A549 (cell line): ENCODE measurements at regions not wholly inside any gene's neighbourhood (a gene's known extent, or its start where the extent isn't known, plus 50 kb on each side); places are given as distances from the start of the nearest gene placed in this dataset.
A peak's percentile ranks its signal among the peaks of the same experiment; 100 is the strongest.

Experiments
- ATAC-seq, 2 experiments: fragments of 200-7000 bp in 1 of 2; fragments of >200 bp in 1 of 2; cut with Nextera tagmentation in 1 of 2; cut with Tn5 transposase in 1 of 2; 3 replicates each; pipeline versions ENCODE4 v1.8.0 to v1.9.1; 2018 to 2020; ENCODE audit warnings: mild to moderate bottlenecking in 1 of 2, moderate library complexity in 1 of 2
- CTCF ChIA-PET: fragments of 300-600 bp; sonication (Branson Sonifier 250); formaldehyde crosslinking; extraction: SDS; loops from one replicate; lab custom pipeline; 2021; ENCODE audit warnings: antibody characterized with exemption, inconsistent platforms; lab: Yijun Ruan, JAX
- POLR2A ChIA-PET: fragments of 350-600 bp; formaldehyde crosslinking; extraction: SDS; loops from one replicate; lab custom pipeline; 2021; ENCODE audit warnings: antibody characterized with exemption, inconsistent platforms; lab: Yijun Ruan, JAX
- DNase-seq, 2 experiments: peaks; one replicate each; pipeline versions ENCODE4 v3.0.0 to v3.0.0-alpha.2; 2011 to 2016; ENCODE audit warnings: low read depth in 1 of 2, low spot score in 1 of 2
- FAIRE-seq: peaks from 2 replicates; lab custom pipeline; 2011; peaks lifted over from hg19 to GRCh38; lab: Jason Lieb, UNC
- H3K27ac ChIP-seq, 2 experiments: fragments of >200 bp; sonication (Bioruptor Twin); formaldehyde crosslinking; 3 replicates each; pipeline ENCODE4 v1.5.1; 2016 to 2017
- H3K4me1 ChIP-seq: fragments of >200 bp; sonication (Bioruptor Twin); formaldehyde crosslinking; 3 replicates; pipeline ENCODE4 v1.6.1; 2016
- H3K4me2 ChIP-seq: fragments of >200 bp; sonication (Bioruptor Twin); formaldehyde crosslinking; 3 replicates; pipeline ENCODE4 v1.6.1; 2016
- H3K4me3 ChIP-seq: fragments of >200 bp; sonication (Bioruptor Twin); formaldehyde crosslinking; 3 replicates; pipeline ENCODE4 v1.5.1; 2016
- H3K9me3 ChIP-seq: fragments of >200 bp; sonication (Bioruptor Twin); formaldehyde crosslinking; 3 replicates; pipeline ENCODE4 v1.6.1; 2016
- CBX8 ChIP-seq: fragments of 200-600 bp; sonication (generic); IDR thresholded peaks from 2 replicates; pipeline ENCODE4 v1.6.1; 2016
- CEBPB ChIP-seq, 2 experiments: fragments of >200 bp in 1 of 2; sonication (Bioruptor Twin) in 1 of 2; formaldehyde crosslinking in 1 of 2; IDR thresholded peaks; 2 replicates each; pipeline ENCODE4 v1.6.1; 2012 to 2016
- CHD4 ChIP-seq: fragments of 200-600 bp; sonication (generic); IDR thresholded peaks from 2 replicates; pipeline ENCODE4 v1.6.1; 2016; ENCODE audit warnings: antibody characterized with exemption, mild to moderate bottlenecking, borderline replicate concordance
- E2F6 ChIP-seq: IDR thresholded peaks from 2 replicates; pipeline ENCODE4 v1.6.1; 2012; ENCODE audit warnings: low read depth, borderline replicate concordance
- EHF ChIP-seq: fragments of 250-450 bp; sonication (Bioruptor Pico); IDR thresholded peaks from 2 replicates; pipeline ENCODE4 v1.5.0; 2020; ENCODE audit warnings: mild to moderate bottlenecking
- EP300 ChIP-seq, 2 experiments: fragments of >200 bp; sonication (Bioruptor Twin); formaldehyde crosslinking; IDR thresholded peaks; 2 replicates in 1 of 2; 3 replicates in 1 of 2; pipeline ENCODE4 v1.6.1; 2016 to 2017
- FOSL2 ChIP-seq, 2 experiments: fragments of 450-650 bp in 1 of 2; fragments of >200 bp in 1 of 2; sonication (Bioruptor Twin) in 1 of 2; formaldehyde crosslinking; IDR thresholded peaks; 2 replicates each; pipeline versions ENCODE4 v1.5.0 to v1.6.1; 2016 to 2020; ENCODE audit warnings: mild to moderate bottlenecking in 1 of 2, moderate library complexity in 1 of 2
- GATA3 ChIP-seq: IDR thresholded peaks from 2 replicates; pipeline ENCODE4 v1.6.1; 2012; ENCODE audit warnings: borderline replicate concordance
- HEYL ChIP-seq: fragments of 250-450 bp; sonication (Bioruptor Pico); IDR thresholded peaks from 2 replicates; pipeline ENCODE4 v1.8.0; 2021; ENCODE audit warnings: mild to moderate bottlenecking, moderate library complexity
- HMGXB4 ChIP-seq: fragments of 250-450 bp; sonication (Bioruptor Pico); IDR thresholded peaks from 2 replicates; pipeline ENCODE4 v1.5.0; 2021; ENCODE audit warnings: mild to moderate bottlenecking, moderate library complexity, borderline replicate concordance
- HOXA7 ChIP-seq: fragments of 250-450 bp; sonication (Bioruptor Pico); IDR thresholded peaks from 2 replicates; pipeline ENCODE4 v1.5.0; 2020; ENCODE audit warnings: mild to moderate bottlenecking, moderate library complexity
- HOXB13 ChIP-seq: fragments of 250-450 bp; sonication (Bioruptor Pico); IDR thresholded peaks from 2 replicates; pipeline ENCODE4 v1.5.0; 2020; ENCODE audit warnings: low read depth, mild to moderate bottlenecking, moderate library complexity
- HOXB5 ChIP-seq: fragments of 250-450 bp; sonication (Bioruptor Pico); IDR thresholded peaks from 2 replicates; pipeline ENCODE4 v1.5.0; 2020; ENCODE audit warnings: mild to moderate bottlenecking, moderate library complexity
- JUN ChIP-seq, 2 experiments: fragments of >200 bp; sonication (Bioruptor Twin); formaldehyde crosslinking; IDR thresholded peaks; 2 replicates in 1 of 2; 3 replicates in 1 of 2; pipeline ENCODE4 v1.6.1; 2016 to 2017
- JUNB ChIP-seq: fragments of >200 bp; sonication (Bioruptor Twin); formaldehyde crosslinking; IDR thresholded peaks from 2 replicates; pipeline ENCODE4 v1.6.1; 2016
- KDM5A ChIP-seq: fragments of 200-600 bp; sonication (generic); IDR thresholded peaks from 2 replicates; pipeline ENCODE4 v1.6.1; 2016; ENCODE audit warnings: antibody characterized with exemption, mild to moderate bottlenecking
- MAX ChIP-seq: IDR thresholded peaks from 2 replicates; pipeline ENCODE4 v1.6.1; 2012
- NFE2L2 ChIP-seq: fragments of 150-350 bp; conservative IDR thresholded peaks from 2 replicates; pipeline ENCODE4 v1.6.1; 2014; ENCODE audit warnings: low read length
- PBX3 ChIP-seq: IDR thresholded peaks from 2 replicates; pipeline ENCODE4 v1.6.1; 2012
- POLR2AphosphoS2 ChIP-seq: conservative IDR thresholded peaks from 2 replicates; pipeline ENCODE4 v1.6.1; 2012; ENCODE audit warnings: low read length, improper control_type of control experiment, inconsistent platforms
- RCOR1 ChIP-seq: fragments of 150-350 bp; IDR thresholded peaks from 2 replicates; pipeline ENCODE4 v1.6.1; 2014; ENCODE audit warnings: antibody characterized with exemption, low read length, low read depth
- RFX5 ChIP-seq: fragments of 450-650 bp; IDR thresholded peaks from 2 replicates; pipeline ENCODE4 v1.7.1; 2014; ENCODE audit warnings: antibody characterized with exemption, mild to moderate bottlenecking, moderate library complexity
- SREBF2 ChIP-seq: fragments of 450-650 bp; IDR thresholded peaks from 2 replicates; pipeline ENCODE4 v1.6.1; 2014; ENCODE audit warnings: mild to moderate bottlenecking, moderate library complexity
- ZC3H11A ChIP-seq: fragments of 450-650 bp; IDR thresholded peaks from 2 replicates; pipeline ENCODE4 v1.6.1; 2014; ENCODE audit warnings: antibody characterized with exemption, mild to moderate bottlenecking
- ZSCAN20 ChIP-seq: fragments of 250-450 bp; sonication (Bioruptor Pico); IDR thresholded peaks from 2 replicates; pipeline ENCODE4 v1.8.0; 2022; ENCODE audit warnings: mild to moderate bottlenecking, moderate library complexity
- WGBS: methylation state at CpG from one replicate; pipeline ENCODE4 v1.1.6; 2017; ENCODE audit errors: missing lambda C conversion rate; 5-methylcytosine and 5-hydroxymethylcytosine counted together

GRCh38 chr9:28207657-28208056, 634.4 kb upstream of the C9orf72 start:
- POLR2A ChIA-PET = no interaction called here
- DNase-seq = no peak
- Histone ChIP-seq H3K27ac (no peak overlapping the region), H3K9me3 (no peaks in the 10 kb centered on the region), H3K4me2 (no peak overlapping the region), H3K4me3 (no peak overlapping the region), H3K4me1 (peaks cover 1% of the 10 kb centered on the region; the same call in 1 of the 3 replicates)
- no peak for FAIRE-seq
- 3% methylated on average over 1 of the region's 1 CpG for WGBS
- TF ChIP-seq HOXB13 (CRISPR knock-in tag) (no peak), HEYL (CRISPR knock-in tag) (no peak), ZSCAN20 (CRISPR knock-in tag) (no peak), RCOR1 (no peak), HOXA7 (CRISPR knock-in tag) (no peak), EP300 (IDR thresholded peaks at IDR 0.05) (no peak), E2F6 (no peak), PBX3 (no peak), HMGXB4 (no peak), RFX5 (no peak), JUN (IDR thresholded peaks at IDR 0.05) (no peak), CEBPB (IDR thresholded peaks at IDR 0.05) (no peak), MAX (no peak), SREBF2 (no peak), CBX8 (no peak), EHF (CRISPR knock-in tag) (no peak), NFE2L2 (no peak), POLR2AphosphoS2 (no peak), HOXB5 (CRISPR knock-in tag) (no peak)
- no peak for ATAC-seq
- CTCF ChIA-PET = no interaction called here

GRCh38 chr9:28209130-28209529, 635.8 kb upstream of the C9orf72 start:
- H3K4me2 ChIP-seq = no peak overlapping the region
- TF ChIP-seq CBX8 (no peak), JUNB (no peak), CHD4 (no peak), KDM5A (no peak)
- peaks cover 5% of the 10 kb centered on the region; the same call in 1 of the 3 replicates for H3K4me1 ChIP-seq
- FAIRE-seq (no peak), DNase-seq (no peak), ATAC-seq (no peak)
- WGBS = 15% methylated on average over 3 of the region's 3 CpGs
- H3K27ac ChIP-seq = no peak overlapping the region
- H3K4me3 ChIP-seq = no peak overlapping the region
- ChIA-PET CTCF (no interaction called here), POLR2A (no interaction called here)
- no peaks in the 10 kb centered on the region for H3K9me3 ChIP-seq

GRCh38 chr9:28212979-28213378, 639.7 kb upstream of the C9orf72 start:
- peak; percentile 46 to 68; a peak in 3 of 6 replicates for ATAC-seq
- FAIRE-seq = peak; percentile 51
- peak overlapping the region; percentile 41; the same call in 1 of the 3 replicates for H3K4me2 ChIP-seq

More at GRCh38 chr9:28212979-28213378, 639.7 kb upstream of the C9orf72 start:
- peak; percentile 6 to 56 for DNase-seq
- ChIA-PET CTCF (interaction anchor here (1.2 kb wide), 1 partner anchor 22 kb away, joined by 3 read pairs; no protein-coding TSS in a partner anchor), POLR2A (no interaction called here)
- TF ChIP-seq SREBF2 (no peak), JUNB (peak; percentile 60; the same call in 1 of the 2 replicates), FOSL2 (IDR thresholded peaks at IDR 0.05) (no peak), FOSL2 (CRISPR knock-in tag; IDR thresholded peaks at IDR 0.05) (peak; percentile 81), ZC3H11A (no peak), GATA3 (peak; percentile 26; the same call in 1 of the 2 replicates)
- H3K4me1 ChIP-seq = peaks cover 5% of the 10 kb centered on the region; the same call in 1 of the 3 replicates
- no peak overlapping the region for H3K4me3 ChIP-seq
- H3K9me3 ChIP-seq = no peaks in the 10 kb centered on the region
- H3K27ac ChIP-seq = no peak overlapping the region
